ENCODE measurements at regions not wholly inside any gene's neighbourhood (a gene's known extent, or its start where the extent isn't known, plus 50 kb on each side); places are given as distances from the start of the nearest gene placed in this dataset.
"Not testable (repeated sequence)": the region's sequence is repeated elsewhere in the genome, so short reads cannot be mapped to it uniquely, and the experiment has no call there.

- no peak for DNase-seq
Measured at GRCh38 chr10:3658766-3659165, 126.2 kb downstream of the KLF6 start.

GRCh38 chr10:3656214-3656613, 128.8 kb downstream of the KLF6 start:
- DNase-seq, result no peak

GRCh38 chr10:3655528-3655927, 129.5 kb downstream of the KLF6 start:
- no peak for DNase-seq

- no peak for DNase-seq
Measured at GRCh38 chr10:3654980-3655379, 130.0 kb downstream of the KLF6 start.

GRCh38 chr10:3654496-3654895, 130.5 kb downstream of the KLF6 start:
- DNase-seq, result no peak

GRCh38 chr10:3653303-3653702, 131.7 kb downstream of the KLF6 start:
- DNase-seq, result not testable (repeated sequence)

- DNase-seq, result no peak
Measured at GRCh38 chr10:3652886-3653285, 132.1 kb downstream of the KLF6 start.

- no peak for DNase-seq
Measured at GRCh38 chr10:3651969-3652653, 132.9 kb downstream of the KLF6 start.

GRCh38 chr10:3648576-3648975, 136.4 kb downstream of the KLF6 start:
- no peak for DNase-seq

- DNase-seq, result no peak
Measured at GRCh38 chr10:3648170-3648569, 136.8 kb downstream of the KLF6 start.

GRCh38 chr10:3647074-3647473, 137.9 kb downstream of the KLF6 start:
- DNase-seq, result no peak

- no peak for DNase-seq
Measured at GRCh38 chr10:3645406-3645805, 139.6 kb downstream of the KLF6 start.

- no peak for DNase-seq
Measured at GRCh38 chr10:3640816-3641215, 144.2 kb downstream of the KLF6 start.

- DNase-seq, result no peak
Measured at GRCh38 chr10:3639546-3639945, 145.5 kb downstream of the KLF6 start.

- no peak for DNase-seq
Measured at GRCh38 chr10:3636356-3637181, 148.4 kb downstream of the KLF6 start.

- no peak for DNase-seq
Measured at GRCh38 chr10:3635697-3636096, 149.3 kb downstream of the KLF6 start.

- no peak for DNase-seq
Measured at GRCh38 chr10:3635211-3635671, 149.8 kb downstream of the KLF6 start.

- not testable (repeated sequence) for DNase-seq
Measured at GRCh38 chr10:3634646-3635045, 150.4 kb downstream of the KLF6 start.

GRCh38 chr10:3631701-3632330, 153.2 kb downstream of the KLF6 start:
- no peak for DNase-seq

GRCh38 chr10:3631291-3631690, 153.7 kb downstream of the KLF6 start:
- DNase-seq, result no peak

GRCh38 chr10:3625959-3626751, 158.9 kb downstream of the KLF6 start:
- no peak for DNase-seq

- no peak for DNase-seq
Measured at GRCh38 chr10:3624367-3624766, 160.6 kb downstream of the KLF6 start.

- DNase-seq, result no peak
Measured at GRCh38 chr10:3623746-3624145, 161.3 kb downstream of the KLF6 start.
